Activated CD4-positive, alpha-beta memory T cell treated with anti-CD3 and anti-CD28 coated beads for 36 hours (primary cell): ENCODE measurements at regions not wholly inside any gene's neighbourhood (a gene's known extent, or its start where the extent isn't known, plus 50 kb on each side); places are given as distances from the start of the nearest gene placed in this dataset.

Source experiments
- CTCF ChIA-PET: fragments of 350-600 bp; sonication (Branson Sonifier 250); formaldehyde crosslinking; loops from one replicate; lab custom pipeline; 2021; ENCODE audit warnings: antibody characterized with exemption, inconsistent platforms; lab: Charles Lee
- POLR2A ChIA-PET: fragments of 350-600 bp; sonication (Branson Sonifier 250); formaldehyde crosslinking; loops from one replicate; lab custom pipeline; 2021; ENCODE audit warnings: antibody characterized with exemption; lab: Charles Lee
- DNase-seq: peaks from one replicate; pipeline ENCODE4 v3.0.0-alpha.2; 2020
- H3K27ac Mint-ChIP-seq: one replicate; pipeline ENCODE4 v1.8.0; 2021; ENCODE audit warnings: mixed read lengths
- H3K27me3 Mint-ChIP-seq: one replicate; pipeline ENCODE4 v1.8.0; 2021; ENCODE audit warnings: mixed read lengths
- H3K36me3 Mint-ChIP-seq: one replicate; pipeline ENCODE4 v1.8.0; 2021; ENCODE audit warnings: mixed read lengths
- H3K4me1 Mint-ChIP-seq: one replicate; pipeline ENCODE4 v1.8.0; 2021; ENCODE audit warnings: low read depth, mixed read lengths
- H3K4me3 Mint-ChIP-seq: one replicate; pipeline ENCODE4 v1.8.0; 2021; ENCODE audit warnings: mild to moderate bottlenecking, mixed read lengths
- H3K9me3 Mint-ChIP-seq: one replicate; pipeline ENCODE4 v1.8.0; 2021; ENCODE audit warnings: mixed read lengths
- intact Hi-C: fragments of 100-400 bp; cut with micrococcal nuclease; formaldehyde crosslinking; loops from one replicate; pipeline ENCODE4 v1.15.1; 2023

- H3K27me3 Mint-ChIP-seq: no peaks in the 10 kb centered on the region
- no peaks in the 10 kb centered on the region for H3K9me3 Mint-ChIP-seq
- H3K4me1 Mint-ChIP-seq: no peaks in the 10 kb centered on the region
- DNase-seq: no peak
- intact Hi-C loops: no loop called here
- H3K27ac Mint-ChIP-seq: no peak overlapping the region
- ChIA-PET CTCF (no interaction called here), POLR2A (no interaction called here)
- H3K36me3 Mint-ChIP-seq: no peaks in the 10 kb centered on the region
- no peak overlapping the region for H3K4me3 Mint-ChIP-seq
These were observed 141.7 kb upstream of the CCDC68 start for GRCh38 chr18:55100817-55101457.

- no peak for DNase-seq
- no peaks in the 10 kb centered on the region for H3K36me3 Mint-ChIP-seq
- H3K4me1 Mint-ChIP-seq: no peaks in the 10 kb centered on the region
- H3K27ac Mint-ChIP-seq: no peak overlapping the region
- ChIA-PET CTCF (no interaction called here), POLR2A (no interaction called here)
- intact Hi-C loops: no loop called here
- no peaks in the 10 kb centered on the region for H3K9me3 Mint-ChIP-seq
- no peak overlapping the region for H3K4me3 Mint-ChIP-seq
- H3K27me3 Mint-ChIP-seq: no peaks in the 10 kb centered on the region
These were observed 138.4 kb upstream of the CCDC68 start for GRCh38 chr18:55097456-55098170.

- H3K4me1 Mint-ChIP-seq: no peaks in the 10 kb centered on the region
- POLR2A ChIA-PET: no interaction called here
- CTCF ChIA-PET: no interaction called here
- H3K4me3 Mint-ChIP-seq: no peak overlapping the region
- intact Hi-C loops: no loop called here
- H3K27ac Mint-ChIP-seq: no peak overlapping the region
- H3K9me3 Mint-ChIP-seq: no peaks in the 10 kb centered on the region
- no peak for DNase-seq
- H3K27me3 Mint-ChIP-seq: no peaks in the 10 kb centered on the region
- H3K36me3 Mint-ChIP-seq: no peaks in the 10 kb centered on the region
These were observed 137.1 kb upstream of the CCDC68 start for GRCh38 chr18:55096263-55096951.

- CTCF ChIA-PET: no interaction called here
- POLR2A ChIA-PET: no interaction called here
- no peaks in the 10 kb centered on the region for H3K4me1 Mint-ChIP-seq
- H3K36me3 Mint-ChIP-seq: no peaks in the 10 kb centered on the region
- no peaks in the 10 kb centered on the region for H3K9me3 Mint-ChIP-seq
- no peaks in the 10 kb centered on the region for H3K27me3 Mint-ChIP-seq
- H3K4me3 Mint-ChIP-seq: no peak overlapping the region
- DNase-seq: no peak
- intact Hi-C loops: no loop called here
- H3K27ac Mint-ChIP-seq: no peak overlapping the region
These were observed 136.3 kb upstream of the CCDC68 start for GRCh38 chr18:55095584-55095983.

- DNase-seq: no peak
- ChIA-PET POLR2A (no interaction called here), CTCF (no interaction called here)
- Mint-ChIP-seq H3K4me3 (no peak overlapping the region), H3K36me3 (no peaks in the 10 kb centered on the region), H3K27me3 (peaks cover 1% of the 10 kb centered on the region), H3K27ac (no peak overlapping the region), H3K9me3 (no peaks in the 10 kb centered on the region), H3K4me1 (no peaks in the 10 kb centered on the region)
- intact Hi-C loops: no loop called here
These were observed 134.5 kb upstream of the CCDC68 start for GRCh38 chr18:55093808-55094207.

- Mint-ChIP-seq H3K4me1 (no peaks in the 10 kb centered on the region), H3K27me3 (peaks cover 1% of the 10 kb centered on the region), H3K9me3 (no peaks in the 10 kb centered on the region), H3K36me3 (no peaks in the 10 kb centered on the region), H3K27ac (no peak overlapping the region), H3K4me3 (no peak overlapping the region)
- DNase-seq: no peak
- CTCF ChIA-PET: no interaction called here
- intact Hi-C loops: no loop called here
- POLR2A ChIA-PET: no interaction called here
These were observed 134.0 kb upstream of the CCDC68 start for GRCh38 chr18:55093295-55093694.

GRCh38 chr18:55092166-55092565, 132.9 kb upstream of the CCDC68 start:
- CTCF ChIA-PET: no interaction called here

GRCh38 chr18:55090564-55091188, 131.4 kb upstream of the CCDC68 start:
- Mint-ChIP-seq H3K4me3 (no peak overlapping the region), H3K27ac (no peak overlapping the region), H3K27me3 (peaks cover 1% of the 10 kb centered on the region), H3K9me3 (no peaks in the 10 kb centered on the region), H3K36me3 (no peaks in the 10 kb centered on the region), H3K4me1 (no peaks in the 10 kb centered on the region)
- intact Hi-C loops: no loop called here
- POLR2A ChIA-PET: no interaction called here
- CTCF ChIA-PET: no interaction called here
- no peak for DNase-seq

More at GRCh38 chr18:55092166-55092565, 132.9 kb upstream of the CCDC68 start:
- Mint-ChIP-seq H3K36me3 (no peaks in the 10 kb centered on the region), H3K4me3 (no peak overlapping the region), H3K27ac (no peak overlapping the region), H3K4me1 (no peaks in the 10 kb centered on the region), H3K27me3 (peaks cover 1% of the 10 kb centered on the region), H3K9me3 (no peaks in the 10 kb centered on the region)
- intact Hi-C loops: no loop called here
- no peak for DNase-seq
- POLR2A ChIA-PET: no interaction called here

- peaks cover 1% of the 10 kb centered on the region for H3K27me3 Mint-ChIP-seq
- ChIA-PET CTCF (no interaction called here), POLR2A (no interaction called here)
- no peaks in the 10 kb centered on the region for H3K4me1 Mint-ChIP-seq
- no peaks in the 10 kb centered on the region for H3K9me3 Mint-ChIP-seq
- no peak overlapping the region for H3K4me3 Mint-ChIP-seq
- H3K36me3 Mint-ChIP-seq: no peaks in the 10 kb centered on the region
- H3K27ac Mint-ChIP-seq: no peak overlapping the region
- intact Hi-C loops: no loop called here
- no peak for DNase-seq
These were observed 130.3 kb upstream of the CCDC68 start for GRCh38 chr18:55089610-55090009.

GRCh38 chr18:55088561-55088960, 129.3 kb upstream of the CCDC68 start:
- H3K27me3 Mint-ChIP-seq: peaks cover 1% of the 10 kb centered on the region
- no peaks in the 10 kb centered on the region for H3K9me3 Mint-ChIP-seq
- intact Hi-C loops: no loop called here
- ChIA-PET CTCF (no interaction called here), POLR2A (no interaction called here)
- H3K27ac Mint-ChIP-seq: no peak overlapping the region
- no peak overlapping the region for H3K4me3 Mint-ChIP-seq
- H3K36me3 Mint-ChIP-seq: no peaks in the 10 kb centered on the region
- DNase-seq: no peak
- H3K4me1 Mint-ChIP-seq: no peaks in the 10 kb centered on the region

- Mint-ChIP-seq H3K36me3 (no peaks in the 10 kb centered on the region), H3K4me3 (no peak overlapping the region), H3K4me1 (no peaks in the 10 kb centered on the region), H3K9me3 (no peaks in the 10 kb centered on the region), H3K27ac (no peak overlapping the region), H3K27me3 (peaks cover 1% of the 10 kb centered on the region)
- intact Hi-C loops: no loop called here
- no peak for DNase-seq
- CTCF ChIA-PET: no interaction called here
- POLR2A ChIA-PET: no interaction called here
These were observed 128.7 kb upstream of the CCDC68 start for GRCh38 chr18:55088000-55088401.

- Mint-ChIP-seq H3K4me3 (no peak overlapping the region), H3K4me1 (no peaks in the 10 kb centered on the region), H3K36me3 (no peaks in the 10 kb centered on the region), H3K27ac (no peak overlapping the region), H3K9me3 (no peaks in the 10 kb centered on the region), H3K27me3 (peaks cover 1% of the 10 kb centered on the region)
- DNase-seq: no peak
- ChIA-PET POLR2A (no interaction called here), CTCF (no interaction called here)
- intact Hi-C loops: no loop called here
These were observed 127.6 kb upstream of the CCDC68 start for GRCh38 chr18:55086906-55087305.
